Stomach (tissue), 8 donors: ENCODE measurements at regions not wholly inside any gene's neighbourhood (a gene's known extent, or its start where the extent isn't known, plus 50 kb on each side); places are given as distances from the start of the nearest gene placed in this dataset.

Source experiments
- DNase-seq, 2 donors: peaks; one replicate each; pipeline versions ENCODE4 v3.0.0 to v3.0.0-alpha.2; 2013 to 2019
- H3K27ac ChIP-seq, 5 donors: fragments of 200-600 bp in 4 of 5; sonication (generic) in 4 of 5; one replicate each; pipeline ENCODE4 v1.5.1; 2013 to 2019; ENCODE audit warnings: mild to moderate bottlenecking in 1 of 5, moderate library complexity in 1 of 5
- H3K27me3 ChIP-seq, 3 donors: fragments of 200-600 bp; sonication (generic); one replicate each; pipeline ENCODE4 v1.5.1; 2017 to 2019; ENCODE audit warnings: mixed run types in 1 of 3
- H3K36me3 ChIP-seq, 4 donors: fragments of 200-600 bp; sonication (generic); 1 replicate in 3 of 4; 2 replicates in 1 of 4; pipeline ENCODE4 v1.5.1; 2016 to 2019
- H3K4me1 ChIP-seq, 4 donors: fragments of 200-600 bp; sonication (generic); one replicate each; pipeline ENCODE4 v1.5.1; 2016 to 2019
- H3K4me3 ChIP-seq, 4 donors: fragments of 200-600 bp; sonication (generic) in 3 of 4; one replicate each; pipeline ENCODE4 v1.5.1; 2016 to 2019; ENCODE audit warnings: mild to moderate bottlenecking in 1 of 4
- H3K9me3 ChIP-seq, 4 donors: fragments of 200-600 bp; sonication (generic); one replicate each; pipeline ENCODE4 v1.5.1; 2016 to 2019
- CTCF ChIP-seq, 7 experiments: fragments of 450-650 bp in 4 of 7; fragments of 200-600 bp in 3 of 7; sonication (generic) in 3 of 7; IDR thresholded peaks; one replicate each; pipeline ENCODE4 v1.5.1; 2016 to 2019; ENCODE audit warnings: antibody characterized with exemption in 7 of 7, control low read depth in 2 of 7, mild to moderate bottlenecking in 1 of 7
- EP300 ChIP-seq: sonication (generic); formaldehyde crosslinking; IDR thresholded peaks from one replicate; pipeline ENCODE4 v1.6.1; 2017; ENCODE audit warnings: antibody characterized with exemption
- POLR2A ChIP-seq, 4 donors: fragments of 450-650 bp; IDR thresholded peaks; one replicate each; pipeline ENCODE4 v1.6.1; 2016; ENCODE audit warnings: antibody characterized with exemption in 4 of 4, control low read depth in 2 of 4, mild to moderate bottlenecking in 1 of 4, moderate library complexity in 1 of 4
- POLR2AphosphoS5 ChIP-seq, 3 donors: sonication (generic); formaldehyde crosslinking; IDR thresholded peaks; one replicate each; pipeline ENCODE4 v1.6.1; 2016; ENCODE audit warnings: antibody characterized with exemption in 3 of 3
- WGBS, 5 donors: extraction: QIAGEN DNeasy Blood & Tissue Kit in 3 of 5; methylation state at CpG; one replicate each; pipeline versions ENCODE4 v1.1.5 to v1.1.7; 2013 to 2018; 5-methylcytosine and 5-hydroxymethylcytosine counted together
- intact Hi-C: fragments of 100-400 bp; cut with DNase I; formaldehyde crosslinking; loops from one replicate; pipeline ENCODE4 v1.15.1; 2023; ENCODE audit warnings: low total_unique reads
- donor health status: healthy with polysubstance abuse.
- donor health status: Bipolar disorder and iron deficiency.
- donor health status: healthy.

GRCh38 chr12:77382096-77382742 lies 316.9 kb upstream of the E2F7 start:
- Histone ChIP-seq H3K27ac (no peak overlapping the region), H3K9me3 (no peaks in the 10 kb centered on the region), H3K4me3 (no peak overlapping the region), H3K36me3 (no peaks in the 10 kb centered on the region), H3K4me1 (no peaks in the 10 kb centered on the region), H3K27me3 (no peaks in the 10 kb centered on the region)
- DNase-seq: no peak
- intact Hi-C loops: no loop called here
- TF ChIP-seq EP300 (no peak), POLR2AphosphoS5 (IDR thresholded peaks at IDR 0.05) (no peak), CTCF (IDR thresholded peaks at IDR 0.05) (no peak), POLR2A (IDR thresholded peaks at IDR 0.05) (no peak)
- 78 to 95% (median 90%) methylated on average over 5 of the region's 5 CpGs for WGBS, 5 donors

- TF ChIP-seq POLR2AphosphoS5 (IDR thresholded peaks at IDR 0.05) (no peak), POLR2A (IDR thresholded peaks at IDR 0.05) (no peak), EP300 (no peak), CTCF (IDR thresholded peaks at IDR 0.05) (no peak)
- Histone ChIP-seq H3K4me3 (no peak overlapping the region), H3K4me1 (no peaks in the 10 kb centered on the region), H3K9me3 (no peaks in the 10 kb centered on the region), H3K27me3 (no peaks in the 10 kb centered on the region), H3K36me3 (no peaks in the 10 kb centered on the region), H3K27ac (no peak overlapping the region)
- intact Hi-C loops: no loop called here
- DNase-seq: no peak
- WGBS, 5 donors: 94 to 98% (median 96%) methylated on average over 6 of the region's 6 CpGs
These were observed 312.3 kb upstream of the E2F7 start for GRCh38 chr12:77377622-77378021.

GRCh38 chr12:77377116-77377515 lies 311.7 kb upstream of the E2F7 start:
- H3K9me3 ChIP-seq: no peaks in the 10 kb centered on the region
- H3K4me1 ChIP-seq: no peaks in the 10 kb centered on the region
- H3K27ac ChIP-seq: no peak overlapping the region
- H3K27me3 ChIP-seq: no peaks in the 10 kb centered on the region
- TF ChIP-seq POLR2AphosphoS5 (IDR thresholded peaks at IDR 0.05) (no peak), POLR2A (IDR thresholded peaks at IDR 0.05) (no peak), CTCF (IDR thresholded peaks at IDR 0.05) (no peak), EP300 (no peak)
- H3K36me3 ChIP-seq: no peaks in the 10 kb centered on the region
- WGBS, 5 donors: 60 to 77% (median 67%) methylated on average over 1 of the region's 1 CpG
- H3K4me3 ChIP-seq: no peak overlapping the region
- DNase-seq: no peak
- intact Hi-C loops: no loop called here

- intact Hi-C loops: no loop called here
- Histone ChIP-seq H3K27me3 (no peaks in the 10 kb centered on the region), H3K9me3 (no peaks in the 10 kb centered on the region), H3K4me1 (no peaks in the 10 kb centered on the region), H3K27ac (no peak overlapping the region), H3K36me3 (no peaks in the 10 kb centered on the region), H3K4me3 (no peak overlapping the region)
- WGBS, 5 donors: 16 to 41% (median 18%) methylated on average over 1 of the region's 1 CpG
- no peak for TF ChIP-seq POLR2AphosphoS5 (IDR thresholded peaks at IDR 0.05)
- TF ChIP-seq CTCF (IDR thresholded peaks at IDR 0.05): no peak
- no peak for TF ChIP-seq EP300
- no peak for TF ChIP-seq POLR2A (IDR thresholded peaks at IDR 0.05)
- no peak for DNase-seq
These were observed 309.3 kb upstream of the E2F7 start for GRCh38 chr12:77374673-77375072.
